ENCODE measurements at regions not wholly inside any gene's neighbourhood (a gene's known extent, or its start where the extent isn't known, plus 50 kb on each side); places are given as distances from the start of the nearest gene placed in this dataset.
A peak's percentile ranks its signal among the peaks of the same experiment; 100 is the strongest.

DNA sequence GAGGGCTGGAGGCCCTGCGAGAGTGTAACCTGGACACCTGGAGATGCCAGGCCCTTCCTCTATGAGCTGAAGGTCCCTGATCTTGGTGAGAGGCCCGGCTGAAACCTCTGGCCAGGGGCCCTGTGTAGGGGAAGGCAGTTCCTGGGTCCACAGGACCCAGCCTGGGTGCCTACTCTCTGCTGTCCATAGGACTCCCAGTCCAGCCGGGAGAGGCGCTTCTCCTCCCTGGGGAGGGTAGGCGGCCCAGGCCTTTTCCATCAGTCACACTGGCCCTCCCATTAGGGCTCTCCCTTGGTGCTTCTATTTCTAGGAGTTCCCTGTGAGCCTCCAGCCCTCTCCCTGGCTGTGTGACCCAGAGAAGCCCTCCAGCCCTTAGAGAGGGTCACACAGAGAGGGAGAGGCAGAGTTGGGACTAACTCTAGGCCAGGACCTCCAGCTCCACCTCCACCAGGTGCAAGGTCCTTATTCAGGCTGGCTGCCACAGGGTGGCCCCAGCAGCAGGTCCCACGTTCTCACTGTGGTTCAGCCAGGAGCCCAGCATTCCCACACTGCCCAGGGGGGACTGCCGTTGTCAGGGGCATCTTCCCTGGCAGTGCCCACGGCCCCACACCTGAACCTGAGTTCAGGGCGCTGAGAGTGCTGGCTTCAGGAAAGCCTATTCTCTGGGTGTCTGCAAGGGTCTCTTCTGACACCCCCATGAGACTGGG lies 146.8 kb downstream of the SMAD6 start:
- no peak for DNase-seq

DNA sequence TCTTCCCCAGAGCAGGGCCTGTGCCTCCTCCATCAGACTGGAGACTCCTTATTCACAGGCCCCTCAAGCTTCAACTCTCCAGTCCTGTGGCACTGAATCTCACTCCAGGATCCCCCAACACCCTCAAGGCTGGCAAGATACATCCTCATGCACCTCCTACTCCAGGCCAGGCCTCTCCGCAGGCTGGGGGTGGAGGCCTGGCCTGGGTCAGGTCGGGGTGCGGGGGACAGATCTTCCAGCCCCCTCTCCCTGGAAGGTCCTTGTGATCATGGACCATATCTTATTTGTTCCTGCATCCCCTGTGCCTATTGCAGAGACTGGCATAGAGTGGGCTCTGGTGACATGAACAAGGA lies 147.3 kb downstream of the SMAD6 start:
- no peak for DNase-seq

DNA sequence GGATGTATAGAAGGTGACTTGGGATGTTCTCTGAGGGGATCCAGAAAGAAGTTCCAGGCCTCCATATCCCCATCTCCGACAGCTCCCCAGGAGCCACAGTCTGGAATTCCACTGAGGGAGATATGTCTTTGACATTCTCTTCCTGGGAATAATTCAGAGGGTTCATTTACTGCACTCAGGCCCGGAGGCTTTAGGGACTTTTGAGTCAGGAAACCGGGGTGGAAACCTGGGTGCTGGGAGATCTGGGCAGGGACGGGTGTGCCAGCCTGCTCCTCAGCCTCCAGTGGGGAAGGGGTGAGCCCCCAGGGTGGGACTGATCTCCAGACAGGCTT lies 147.7 kb downstream of the SMAD6 start:
- no peak for DNase-seq

DNA sequence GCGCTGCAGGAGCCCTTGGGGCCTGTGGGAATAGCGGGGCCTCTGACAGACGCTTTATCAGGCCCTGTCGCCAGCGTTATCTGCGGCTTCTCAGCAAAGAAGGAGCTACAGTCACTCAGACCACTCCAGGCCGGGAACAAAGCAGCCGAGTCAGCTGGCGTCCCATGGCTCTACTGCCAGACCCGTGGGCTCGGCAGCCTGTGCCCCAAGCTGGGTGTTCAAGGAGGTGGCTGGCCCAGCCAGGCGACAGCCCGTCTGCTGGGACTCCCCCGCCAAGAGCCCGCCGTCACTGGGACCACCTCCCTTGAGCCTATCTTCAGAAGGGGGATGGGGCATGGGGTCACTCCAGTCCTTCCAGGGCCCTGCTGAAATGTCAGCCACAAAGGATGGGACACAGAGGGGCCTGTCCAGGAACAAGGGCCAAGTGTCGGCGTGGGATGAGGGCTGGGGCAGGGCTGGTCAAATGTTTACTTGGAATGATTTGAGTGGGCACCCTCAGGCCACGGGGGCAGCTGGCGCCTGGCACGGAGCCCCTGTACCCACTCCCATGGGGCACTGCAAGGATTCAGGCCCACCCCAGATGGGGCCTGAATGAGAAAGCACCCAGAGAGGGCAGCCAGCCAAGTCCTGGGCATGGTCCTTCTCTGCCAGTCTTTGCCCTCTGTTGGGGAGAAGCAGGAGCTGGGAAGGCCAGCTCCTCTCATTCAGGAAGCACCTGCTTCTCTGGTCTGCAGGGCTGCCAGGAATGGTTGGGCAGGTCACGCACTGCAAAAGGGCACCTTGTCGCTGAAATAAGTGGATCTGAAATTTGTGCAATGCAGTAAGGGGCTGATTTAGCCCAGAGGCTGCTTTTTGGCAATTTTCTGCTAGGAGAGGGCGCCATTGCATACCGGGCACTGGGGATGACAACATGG lies 148.3 kb downstream of the SMAD6 start:
- DNase-seq, result no peak

DNA sequence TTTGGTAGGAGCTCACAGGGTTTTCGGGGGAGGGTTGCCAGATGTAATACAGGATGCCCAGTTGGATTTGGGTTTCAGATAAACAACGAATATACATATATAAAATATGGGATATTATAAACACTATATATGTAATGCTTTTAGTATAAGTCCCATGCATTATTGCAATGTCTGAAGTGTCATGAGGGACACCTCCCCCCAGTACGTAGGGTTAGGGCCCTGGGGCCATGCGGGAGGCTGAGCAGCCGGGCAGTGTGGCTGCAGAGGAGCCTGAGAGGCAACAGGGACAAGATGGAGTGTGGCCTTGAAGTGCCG lies 148.9 kb downstream of the SMAD6 start:
- no peak for DNase-seq

DNA sequence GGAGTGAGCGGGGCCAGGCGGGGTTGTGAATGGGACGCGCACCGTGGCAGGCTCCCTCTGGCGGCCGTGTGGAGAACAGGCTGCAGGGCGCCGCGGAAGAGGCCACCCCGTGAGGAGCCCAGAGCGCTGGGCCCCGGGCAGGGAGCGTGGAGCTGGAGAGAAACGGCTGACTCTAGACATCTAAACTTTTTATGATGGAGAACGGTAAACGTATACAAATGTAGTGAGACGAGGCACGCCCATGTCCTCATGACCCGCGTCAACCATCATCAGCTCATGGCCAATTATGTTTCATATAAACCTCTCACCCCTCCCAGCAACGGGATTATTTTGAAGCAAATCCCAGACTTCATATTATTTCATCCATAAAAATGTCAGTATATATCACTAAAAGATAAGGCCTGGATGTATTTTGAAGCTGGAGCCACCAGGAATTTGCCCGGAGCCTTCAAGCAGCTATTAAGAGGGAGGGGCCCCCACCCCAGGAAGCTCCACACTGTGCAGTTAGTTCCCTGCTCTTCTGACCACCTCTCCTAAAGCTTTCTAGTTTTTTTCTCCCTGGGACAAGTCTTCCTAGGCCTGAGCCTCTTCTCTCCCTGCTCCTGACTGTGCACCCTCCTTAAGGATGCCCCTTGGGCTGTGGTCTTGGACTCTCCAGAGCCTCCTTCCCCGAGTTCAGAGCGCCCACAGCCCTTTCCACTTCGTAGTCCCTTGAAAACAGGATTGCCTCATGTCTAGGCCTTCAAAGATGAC lies 149.5 kb downstream of the SMAD6 start:
- peak; percentile 86 for DNase-seq

DNA sequence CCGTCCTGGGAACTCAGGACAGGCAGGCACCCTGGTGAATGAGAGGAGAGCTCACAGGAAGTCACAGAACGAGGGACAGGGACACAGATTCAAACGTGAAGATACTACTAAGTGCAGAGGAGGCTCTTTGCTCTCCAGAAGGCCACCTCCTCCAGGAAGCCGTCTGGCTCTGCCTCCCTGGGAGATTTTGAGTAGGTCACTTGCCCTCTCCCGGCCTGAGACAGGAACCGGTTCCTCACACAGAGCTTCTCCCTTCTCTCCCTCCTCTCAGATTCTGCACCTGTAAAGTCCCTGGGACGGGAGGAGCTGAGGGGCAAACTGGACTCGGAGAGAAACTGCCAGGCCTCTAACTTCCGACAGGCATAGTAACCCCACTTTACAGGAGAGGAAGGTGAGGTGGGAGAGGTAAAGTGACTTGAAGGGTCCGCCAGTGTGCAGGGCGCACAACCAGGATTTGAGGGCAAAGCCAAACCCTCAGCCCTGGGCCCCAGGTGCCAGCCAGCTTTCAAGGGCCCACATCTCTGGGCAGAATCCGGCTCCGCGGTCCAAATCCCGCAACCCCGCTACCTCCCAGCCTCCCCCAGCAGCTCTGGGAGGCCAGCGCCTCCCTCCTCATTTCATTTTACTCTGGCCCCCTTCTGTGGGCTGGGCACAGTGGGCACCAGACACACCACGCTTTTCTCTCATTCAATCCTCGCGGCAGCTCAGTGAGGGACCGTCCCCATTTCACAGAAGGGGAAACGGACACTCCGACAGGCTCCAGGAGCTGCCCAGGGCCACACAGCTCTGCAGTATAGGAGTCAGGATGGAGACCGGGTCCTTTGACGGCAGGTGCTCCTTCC lies 150.2 kb downstream of the SMAD6 start:
- no peak for DNase-seq

DNA sequence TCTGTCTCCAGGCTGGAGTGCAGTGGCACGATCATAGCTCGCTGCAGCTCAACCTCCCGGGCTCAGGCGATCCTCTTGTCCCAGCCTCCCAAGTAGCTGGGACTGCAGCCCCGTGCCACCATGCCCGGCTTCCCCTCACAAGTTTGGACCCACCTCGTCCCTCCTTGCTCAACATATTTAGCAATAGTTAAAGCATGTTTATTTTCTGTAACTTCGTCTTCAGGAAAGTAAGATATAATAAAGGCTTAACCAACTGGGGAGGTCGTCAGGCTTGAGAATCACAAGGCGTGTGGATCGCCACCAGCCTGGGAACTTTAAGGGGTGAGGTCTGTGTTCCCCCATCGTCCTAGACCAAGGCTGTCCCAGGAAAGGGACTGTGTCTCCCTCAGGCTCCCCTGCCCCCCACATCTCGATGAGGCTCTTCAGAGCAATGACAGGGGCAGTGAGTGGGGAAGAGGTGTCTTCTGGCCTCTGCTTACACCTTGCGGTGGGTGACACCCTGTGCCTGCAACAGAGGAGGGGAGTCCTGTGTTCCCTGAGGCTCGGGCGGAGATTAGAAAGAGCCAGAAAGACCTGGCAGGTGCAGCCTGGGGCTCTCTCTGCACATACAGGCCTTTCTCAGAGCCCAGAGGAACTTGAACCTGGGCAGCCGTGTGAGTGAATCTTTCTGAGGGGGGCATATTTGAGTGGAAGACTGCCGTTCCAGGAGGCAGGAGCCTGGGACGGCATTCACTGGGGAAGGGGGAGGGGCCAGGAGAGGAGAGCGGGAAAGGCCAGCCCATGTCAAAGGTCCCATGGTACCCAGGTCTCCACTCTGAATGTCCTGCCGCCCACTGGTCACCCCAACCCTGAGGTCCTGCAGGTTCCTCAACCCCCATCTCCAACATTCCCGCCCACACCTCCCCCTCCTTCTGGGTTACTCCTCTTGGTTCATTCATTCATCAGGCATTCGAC lies 152.3 kb downstream of the SMAD6 start:
- DNase-seq, result no peak

DNA sequence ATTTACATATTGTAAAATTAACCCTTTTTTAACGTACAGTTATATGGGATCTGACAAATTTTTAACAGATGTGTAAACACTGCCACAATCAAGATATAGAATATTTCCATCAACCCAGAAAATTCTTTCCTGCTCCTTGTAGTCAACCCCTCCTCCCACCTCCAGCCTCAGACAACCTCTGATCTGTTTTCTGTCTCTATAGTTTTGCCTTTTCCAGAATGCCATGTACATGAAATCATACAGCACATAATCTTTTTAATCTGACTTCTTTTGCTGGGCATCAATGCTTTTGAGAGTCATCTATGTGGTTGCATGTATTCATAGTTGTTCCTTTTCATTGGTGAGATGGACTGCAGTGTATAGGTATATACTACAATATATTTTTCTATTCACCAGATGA lies 153.0 kb downstream of the SMAD6 start:
- no peak for DNase-seq

DNA sequence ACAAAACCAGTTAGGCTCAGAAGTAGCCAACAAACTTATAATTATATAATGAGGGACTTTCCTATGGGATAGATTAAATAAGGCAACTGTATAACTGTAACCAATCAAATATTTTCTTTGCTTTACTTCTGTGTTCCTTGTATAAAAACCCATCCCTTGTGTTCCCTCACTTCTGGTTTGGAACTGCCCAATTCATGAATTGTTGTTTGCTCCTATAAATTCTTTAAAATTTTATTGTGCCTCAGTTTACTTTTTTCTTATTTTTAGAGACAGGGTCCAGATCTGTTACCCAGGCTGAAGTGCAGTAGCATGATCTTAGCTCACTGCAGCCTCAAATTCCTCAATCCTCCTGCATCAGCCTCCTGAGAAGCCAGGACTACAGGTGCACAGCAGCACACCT lies 155.7 kb downstream of the SMAD6 start:
- no peak for DNase-seq

DNA sequence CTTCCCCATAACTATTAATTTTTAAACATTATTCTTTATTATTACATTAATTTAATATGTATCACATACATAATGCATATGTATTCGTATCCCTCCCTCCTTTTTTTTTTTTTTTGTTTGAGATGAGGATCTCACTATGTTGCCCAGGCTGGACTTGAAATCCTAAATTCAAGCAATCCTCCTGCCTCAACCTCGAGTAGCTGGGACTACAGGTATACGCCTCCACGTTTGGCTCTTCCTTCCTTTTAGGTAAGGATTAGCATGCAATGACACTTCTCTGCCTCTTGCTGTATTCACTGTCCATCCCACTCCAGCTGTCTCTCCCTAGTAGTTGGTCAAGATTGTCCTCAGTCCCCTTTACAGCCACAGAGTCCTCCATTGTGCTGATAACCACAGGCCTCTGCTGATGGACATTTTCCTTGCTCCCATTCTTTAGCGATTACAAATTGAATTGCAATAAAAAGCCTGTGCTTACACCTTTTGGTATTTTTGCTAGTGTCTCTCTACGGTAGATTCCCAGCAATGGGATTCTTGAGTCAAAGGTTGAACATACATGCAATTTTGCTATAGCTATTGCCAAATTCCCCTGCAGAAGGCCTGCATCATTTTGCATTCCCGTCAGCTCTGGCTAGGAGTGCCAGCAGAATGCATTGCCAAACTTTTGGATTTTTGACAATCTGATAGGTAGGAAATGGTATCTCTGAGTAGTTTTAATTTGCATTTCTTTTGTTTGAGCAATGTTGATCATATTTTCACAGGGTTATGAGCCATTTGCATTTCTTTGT lies 156.6 kb downstream of the SMAD6 start:
- no peak for DNase-seq

DNA sequence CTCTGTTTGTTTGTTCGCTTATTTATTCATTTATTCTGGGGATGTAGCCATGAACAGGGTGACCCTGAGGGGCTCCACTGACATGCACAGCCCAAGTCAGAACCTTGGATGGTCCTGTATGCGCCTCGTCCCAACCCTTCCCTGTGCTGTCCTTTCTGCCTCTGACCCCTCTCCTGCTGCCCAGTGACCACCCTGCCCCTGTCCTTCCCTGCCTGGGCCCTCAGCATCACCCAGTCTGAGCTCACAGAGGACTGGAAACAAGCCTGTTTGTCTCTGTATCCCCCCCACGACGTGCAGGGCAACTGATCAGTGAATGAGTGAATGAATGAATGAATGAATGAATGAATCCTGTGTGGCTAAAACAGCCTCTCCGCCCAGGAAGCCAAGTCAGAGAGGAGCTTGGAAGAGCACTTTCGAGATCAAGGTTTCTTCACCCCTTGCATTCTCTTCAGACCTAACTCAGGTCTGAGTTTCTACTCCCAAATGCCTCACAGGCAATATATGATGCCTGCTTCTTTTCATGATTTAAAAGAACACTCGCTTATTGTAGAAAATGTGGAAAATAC lies 157.7 kb downstream of the SMAD6 start:
- DNase-seq, result no peak

DNA sequence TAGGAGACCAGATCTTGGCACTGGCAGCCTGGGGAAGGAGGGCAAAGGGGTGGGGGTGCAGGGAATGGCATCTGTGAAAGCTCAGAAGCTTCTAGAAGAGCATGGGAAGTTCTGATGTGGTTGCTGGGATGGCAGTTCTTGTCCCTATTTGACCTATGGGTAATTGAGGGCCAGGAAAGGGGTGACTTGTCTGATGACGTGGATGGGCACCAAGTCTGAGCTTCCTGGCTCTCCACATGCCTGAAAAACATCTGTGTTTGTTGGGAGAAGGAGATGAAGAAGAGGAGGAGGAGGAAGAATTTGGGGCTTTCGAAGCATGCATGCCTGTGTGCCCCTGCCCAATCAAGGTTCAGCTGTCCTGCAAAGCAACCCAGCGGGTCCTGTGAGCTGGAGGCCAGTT lies 158.8 kb downstream of the SMAD6 start:
- DNase-seq, result no peak

DNA sequence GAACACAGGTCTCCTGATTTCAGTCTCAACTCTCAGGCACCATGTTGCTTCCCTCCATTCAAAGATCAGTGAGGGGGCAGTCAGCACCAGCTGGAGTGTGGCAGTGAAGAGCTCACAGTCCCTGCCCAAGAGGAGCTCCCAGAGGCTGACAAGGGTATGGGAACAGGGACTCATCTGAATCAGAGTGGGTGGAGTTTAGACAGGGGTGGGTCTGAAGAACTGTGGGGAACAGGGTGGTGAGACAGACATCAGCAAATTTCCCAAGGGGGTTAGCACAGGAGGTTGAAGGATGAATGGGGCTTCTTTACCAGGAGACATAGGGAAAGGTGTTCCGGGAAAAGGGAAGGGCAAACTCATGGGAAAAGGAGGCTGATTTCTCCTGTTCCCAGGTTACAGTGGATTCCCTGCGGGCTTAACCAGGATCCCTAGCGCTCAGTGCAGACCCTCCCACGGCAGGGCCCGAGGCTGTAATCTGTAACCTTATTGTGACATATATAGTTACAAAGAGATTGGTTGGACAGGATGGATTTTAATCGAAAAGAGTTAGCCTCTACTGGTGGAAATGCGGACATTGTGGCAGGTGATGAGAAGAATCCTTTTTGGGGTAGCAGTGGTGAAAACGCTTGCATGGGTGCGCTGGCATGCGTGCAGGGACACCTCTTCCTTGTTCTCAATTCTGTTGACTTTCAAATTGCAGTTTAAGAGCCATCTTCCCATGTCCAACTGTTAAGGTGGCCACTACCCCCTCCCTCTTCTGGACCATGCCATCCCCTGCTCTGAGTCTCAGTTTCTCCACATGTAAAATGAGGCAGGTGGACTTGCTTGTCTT lies 160.3 kb downstream of the SMAD6 start:
- no peak for DNase-seq

DNA sequence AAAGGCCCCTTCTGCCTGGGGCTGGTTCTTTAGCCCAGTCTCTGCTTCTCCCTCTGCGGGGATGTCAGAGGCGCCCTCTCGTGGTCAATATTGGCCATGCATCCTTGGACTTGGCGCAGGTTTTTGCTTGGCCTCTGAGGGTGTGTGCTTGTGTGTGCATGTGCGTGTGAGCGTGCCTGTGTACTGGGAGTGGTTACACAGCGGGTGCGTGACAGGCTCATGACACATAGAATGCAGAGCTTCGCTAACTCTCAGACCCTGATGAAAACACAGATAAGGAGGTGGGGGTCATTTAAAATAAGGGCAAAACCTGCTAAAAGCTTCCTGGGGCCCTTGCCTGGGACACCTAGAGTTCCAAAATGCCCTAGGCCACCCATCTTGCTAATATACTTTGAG lies 160.9 kb downstream of the SMAD6 start:
- peak; percentile 77 for DNase-seq

DNA sequence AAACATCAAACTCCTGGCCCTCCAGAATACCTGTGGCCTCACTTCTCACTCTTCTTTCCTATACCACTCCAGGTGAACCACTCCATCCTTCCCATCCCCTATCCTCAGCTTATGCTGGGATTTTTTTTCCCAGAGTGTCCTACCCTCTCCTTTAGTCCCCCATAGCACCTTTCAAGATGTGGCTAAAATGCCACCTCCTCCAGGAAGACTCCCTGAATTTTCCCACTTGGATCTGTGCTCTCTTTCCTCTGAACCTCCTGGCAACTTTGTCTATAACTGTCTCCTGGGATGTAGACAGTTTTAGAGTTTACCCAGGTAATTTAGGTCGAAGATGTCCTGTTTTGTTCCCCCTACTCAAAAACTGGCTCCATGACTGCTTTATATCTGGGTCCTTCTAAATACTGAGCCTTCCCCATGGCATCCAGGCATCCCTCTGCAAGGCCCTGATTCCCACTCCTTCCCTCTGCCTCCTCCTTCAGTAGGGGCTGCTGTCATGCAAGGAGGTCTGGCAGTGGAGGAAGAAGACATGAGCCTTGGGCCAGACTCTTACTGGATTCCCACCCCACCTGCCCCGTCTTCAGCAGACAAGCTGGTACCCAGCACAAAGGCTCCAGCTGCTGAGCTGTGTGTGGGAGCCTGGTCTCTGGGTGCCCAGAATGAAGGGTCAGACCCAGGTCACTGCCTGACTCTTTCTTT lies 161.5 kb downstream of the SMAD6 start:
- DNase-seq, result no peak

DNA sequence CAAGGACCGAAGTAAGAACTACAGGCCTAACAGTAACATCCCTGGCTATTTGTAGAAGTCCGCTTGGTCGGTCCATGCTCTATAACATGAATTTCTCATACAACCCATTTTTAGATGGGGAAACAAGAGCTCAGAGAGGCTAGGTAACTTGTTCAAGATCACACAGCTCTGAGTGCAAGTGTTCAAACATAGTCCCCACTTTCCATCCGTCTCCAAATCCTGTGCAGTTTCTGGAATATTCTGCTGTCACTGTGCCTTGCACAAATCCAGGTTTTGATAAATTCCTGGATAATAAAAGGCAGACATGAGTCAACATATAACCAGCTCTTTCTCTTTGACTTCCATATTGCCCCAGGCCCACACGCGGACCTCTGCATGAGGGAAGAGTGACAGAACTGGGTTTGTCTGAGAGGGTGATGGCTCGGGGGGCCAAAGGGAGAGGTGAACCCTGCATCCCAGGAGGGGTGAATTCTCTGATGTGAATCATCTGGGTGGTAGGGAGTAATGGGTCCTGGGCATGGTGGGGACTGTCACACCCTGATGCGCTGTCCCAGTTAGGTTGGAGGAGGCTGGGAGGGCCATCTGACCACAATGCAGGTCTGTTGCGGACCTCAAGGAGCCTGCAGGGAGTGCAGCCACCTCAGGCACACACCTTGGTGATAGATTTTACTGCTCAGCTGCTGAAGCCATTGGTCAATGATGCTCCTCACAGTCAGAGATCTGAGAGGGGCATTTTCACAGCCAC lies 162.2 kb downstream of the SMAD6 start:
- no peak for DNase-seq
